Effector memory CD8-positive, alpha-beta T cell (primary cell): ENCODE measurements at regions not wholly inside any gene's neighbourhood (a gene's known extent, or its start where the extent isn't known, plus 50 kb on each side); places are given as distances from the start of the nearest gene placed in this dataset.
"Not testable (repeated sequence)": the region's sequence is repeated elsewhere in the genome, so short reads cannot be mapped to it uniquely, and the experiment has no call there.

Source experiments
- ATAC-seq: fragments of 150-1000 bp; cut with Tn5 transposase; replicated peaks from 2 replicates; pipeline ENCODE4 v1.10.0; 2021; ENCODE audit warnings: mild to moderate bottlenecking, moderate library complexity
- DNase-seq, 3 experiments: peaks; one replicate each; pipeline ENCODE4 v3.0.0; 2021
- H3K27ac Mint-ChIP-seq, 2 donors: one replicate each; pipeline ENCODE4 v1.8.0; 2022; ENCODE audit warnings: mild to moderate bottlenecking in 2 of 2, mixed read lengths in 2 of 2, moderate library complexity in 2 of 2
- H3K27me3 Mint-ChIP-seq, 2 donors: one replicate each; pipeline ENCODE4 v1.8.0; 2022; ENCODE audit warnings: mixed read lengths in 2 of 2
- H3K36me3 Mint-ChIP-seq: one replicate; pipeline ENCODE4 v1.8.0; 2022; ENCODE audit warnings: mild to moderate bottlenecking, moderate library complexity, mixed read lengths; ENCODE audit not compliant: insufficient read depth
- H3K4me1 Mint-ChIP-seq, 2 donors: one replicate each; pipeline ENCODE4 v1.8.0; 2022; ENCODE audit warnings: low read depth in 2 of 2, mixed read lengths in 2 of 2
- H3K4me3 Mint-ChIP-seq, 2 donors: one replicate each; pipeline ENCODE4 v1.8.0; 2022; ENCODE audit warnings: mild to moderate bottlenecking in 2 of 2, mixed read lengths in 2 of 2, moderate library complexity in 2 of 2
- H3K9me3 Mint-ChIP-seq, 2 donors: one replicate each; pipeline ENCODE4 v1.8.0; 2022; ENCODE audit warnings: mixed read lengths in 2 of 2

DNA sequence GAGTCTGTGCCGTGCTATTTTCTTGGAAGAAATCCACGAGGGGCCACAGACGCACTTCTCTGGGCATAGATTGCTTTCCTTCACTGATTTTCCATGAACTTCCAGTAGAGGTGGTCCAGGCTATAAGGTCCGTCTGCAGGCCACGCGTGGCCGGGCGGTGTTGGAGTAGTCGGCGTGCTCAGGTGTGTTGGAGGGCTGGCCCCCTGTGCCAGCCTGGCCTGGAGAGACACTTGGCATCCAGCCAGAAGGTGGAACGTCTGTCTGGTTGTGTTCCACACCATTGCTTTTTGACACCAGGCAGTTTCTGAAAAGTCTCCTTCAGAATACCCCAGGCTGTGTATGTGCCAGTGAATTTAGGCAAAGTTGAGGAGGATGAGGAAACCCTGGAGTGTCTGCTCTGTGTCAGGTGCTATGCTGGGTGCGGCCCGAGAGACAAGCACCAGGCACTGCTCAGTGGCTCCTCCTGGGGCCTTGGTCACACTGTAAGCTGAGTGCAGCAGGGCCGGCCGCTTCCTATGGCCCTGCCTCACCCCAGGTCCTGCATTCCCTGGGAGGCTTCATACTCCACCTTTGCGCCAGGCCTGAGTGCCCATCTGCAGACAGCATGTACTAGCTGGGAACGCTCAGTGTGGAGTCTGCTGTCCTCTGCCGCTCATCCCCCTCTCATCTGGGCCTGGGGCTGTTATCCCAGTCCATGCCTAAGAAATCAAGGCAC lies 52.1 kb upstream of the TAMM41 start:
- Mint-ChIP-seq H3K4me3 (no peak overlapping the region), H3K9me3 (no peaks in the 10 kb centered on the region), H3K27me3 (peaks cover 40 to 49% of the 10 kb centered on the region in 2 donors), H3K36me3 (peaks cover 2% of the 10 kb centered on the region), H3K4me1 (no peaks in the 10 kb centered on the region), H3K27ac (no peak overlapping the region)
- DNase-seq (no peak), ATAC-seq (no peak)

DNA sequence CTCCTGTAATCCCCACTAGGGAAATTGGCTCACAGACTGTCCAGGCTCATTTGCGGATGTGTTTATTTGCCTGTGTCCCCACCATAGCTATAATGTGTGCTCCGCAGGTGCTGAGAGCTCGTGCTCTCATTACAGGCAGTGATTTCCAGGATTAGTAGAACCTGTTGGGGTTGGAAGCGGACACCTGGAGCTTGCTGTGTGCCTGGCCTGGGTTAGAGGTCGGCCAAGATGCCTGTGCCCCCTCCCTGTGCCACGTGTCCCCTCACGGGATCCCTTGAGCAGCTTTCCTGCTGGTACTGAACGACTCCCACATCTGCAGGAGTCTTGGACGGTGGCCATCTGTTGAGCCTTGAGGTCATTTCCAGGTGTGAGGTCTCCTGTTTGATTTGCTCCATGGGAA lies 52.7 kb upstream of the TAMM41 start:
- DNase-seq, H3K27ac Mint-ChIP-seq, H3K36me3 Mint-ChIP-seq, H3K9me3 Mint-ChIP-seq, H3K4me1 Mint-ChIP-seq, H3K4me3 Mint-ChIP-seq, ATAC-seq: not testable (repeated sequence)
- peaks cover 34 to 42% of the 10 kb centered on the region in 2 donors for H3K27me3 Mint-ChIP-seq

DNA sequence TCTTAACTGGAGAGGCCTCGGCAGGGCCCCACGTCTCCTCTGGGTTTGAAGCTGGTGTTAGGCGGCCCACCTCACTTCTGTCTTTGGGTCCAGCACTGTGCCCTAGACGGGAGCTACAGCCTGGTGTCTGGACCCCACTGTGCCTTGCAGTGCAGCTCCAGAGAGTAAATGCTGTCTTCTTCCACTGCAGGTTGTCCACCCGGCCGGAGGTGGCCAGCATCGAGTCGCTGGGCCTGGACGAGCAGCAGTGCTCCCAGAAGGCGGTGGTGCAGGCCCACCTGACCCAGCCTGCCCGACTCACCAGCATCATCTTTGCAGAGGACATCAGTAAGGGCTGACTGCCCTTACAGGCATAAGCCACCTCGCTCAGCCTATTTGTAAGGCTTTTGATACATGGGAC lies 53.1 kb upstream of the TAMM41 start:
- Mint-ChIP-seq H3K9me3 (no peaks in the 10 kb centered on the region), H3K27ac (no peak overlapping the region), H3K36me3 (no peaks in the 10 kb centered on the region), H3K4me1 (no peaks in the 10 kb centered on the region), H3K4me3 (no peak overlapping the region), H3K27me3 (peaks cover 30 to 38% of the 10 kb centered on the region in 2 donors)
- ATAC-seq (no peak), DNase-seq (no peak)

DNA sequence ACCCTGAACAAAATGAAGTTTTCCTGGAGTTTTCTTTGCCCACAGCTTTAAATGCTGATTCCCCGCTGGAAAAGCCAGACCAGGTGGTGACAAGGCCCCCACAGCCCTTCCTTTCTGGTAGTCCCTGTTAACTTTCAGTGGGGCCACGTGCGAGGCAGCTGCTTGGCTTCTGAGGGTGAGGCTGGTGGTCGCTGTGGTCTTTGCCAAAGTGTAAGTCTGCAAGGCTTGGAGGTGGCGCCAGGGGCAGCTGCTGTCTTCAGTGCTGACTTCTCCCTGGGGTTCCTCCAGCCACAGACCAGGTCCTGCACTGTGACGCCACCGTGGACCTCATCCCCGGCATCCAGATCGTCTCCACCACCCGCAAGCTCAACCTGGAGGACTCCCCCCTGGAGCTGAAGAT lies 54.1 kb upstream of the TAMM41 start:
- H3K9me3 Mint-ChIP-seq: no peaks in the 10 kb centered on the region
- peaks cover 21 to 32% of the 10 kb centered on the region in 2 donors for H3K27me3 Mint-ChIP-seq
- H3K27ac Mint-ChIP-seq: no peak overlapping the region

DNA sequence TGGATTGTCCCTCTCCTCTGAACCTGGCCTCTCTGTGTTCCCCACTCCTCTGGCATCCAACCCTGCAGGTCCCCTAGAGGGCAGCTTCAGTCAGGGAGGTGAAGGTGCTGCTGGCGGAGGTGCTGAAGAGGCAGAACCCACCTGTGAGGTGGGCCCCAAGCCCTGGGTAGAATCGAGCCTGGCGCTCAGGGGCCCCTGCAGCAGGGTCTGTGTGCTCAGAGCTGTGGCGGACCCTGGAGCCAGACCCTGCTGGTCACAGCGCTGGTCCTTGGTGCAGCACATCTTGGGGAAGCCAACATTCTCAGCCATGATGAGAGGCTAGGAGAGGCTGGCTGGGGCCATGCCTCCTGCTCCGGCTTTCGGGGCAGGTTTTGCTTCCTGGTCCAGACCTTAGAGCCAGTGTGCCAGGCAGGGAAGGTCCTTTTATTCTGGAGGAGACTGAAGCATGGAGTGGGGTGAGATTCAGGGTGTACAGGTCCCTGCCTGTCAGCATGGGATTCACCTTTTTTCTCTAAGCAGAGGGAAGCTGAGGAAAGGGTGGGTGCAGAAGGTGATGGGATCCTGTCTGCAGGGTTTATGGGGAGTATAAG lies 54.7 kb upstream of the TAMM41 start:
- H3K36me3 Mint-ChIP-seq: no peaks in the 10 kb centered on the region
- H3K27ac Mint-ChIP-seq: no peak overlapping the region
- no peak for ATAC-seq
- no peaks in the 10 kb centered on the region for H3K4me1 Mint-ChIP-seq
- no peaks in the 10 kb centered on the region for H3K9me3 Mint-ChIP-seq
- no peak overlapping the region for H3K4me3 Mint-ChIP-seq
- peaks cover 15 to 31% of the 10 kb centered on the region in 2 donors for H3K27me3 Mint-ChIP-seq
- DNase-seq: no peak

More for the DNA sequence above, 54.1 kb upstream of the TAMM41 start:
- ATAC-seq (no peak), DNase-seq (no peak)
- H3K36me3 Mint-ChIP-seq: no peaks in the 10 kb centered on the region
- H3K4me1 Mint-ChIP-seq: no peaks in the 10 kb centered on the region
- no peak overlapping the region for H3K4me3 Mint-ChIP-seq

DNA sequence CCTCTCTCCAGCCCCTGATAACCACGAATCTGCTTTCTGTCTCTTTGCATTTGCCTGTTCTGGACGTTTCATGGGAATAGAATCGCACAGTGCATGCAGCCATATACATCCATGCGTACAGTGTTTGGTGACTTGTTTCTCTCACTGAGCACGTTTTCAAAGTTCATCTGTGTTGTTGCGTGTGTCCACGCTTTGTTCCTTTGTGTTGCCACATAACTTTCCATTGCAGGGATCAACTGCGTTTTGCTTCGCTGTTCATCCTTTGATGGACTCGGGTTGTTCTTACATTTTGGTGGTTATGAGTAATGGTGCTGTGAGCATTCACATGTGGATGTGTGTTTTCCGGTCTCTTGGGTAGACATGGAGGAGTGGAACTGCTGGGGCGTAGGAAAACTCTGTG lies 56.4 kb upstream of the TAMM41 start:
- no peaks in the 10 kb centered on the region for H3K36me3 Mint-ChIP-seq
- no peak overlapping the region for H3K27ac Mint-ChIP-seq
- no peaks in the 10 kb centered on the region for H3K9me3 Mint-ChIP-seq
- ATAC-seq (no peak), DNase-seq (no peak)
- H3K27me3 Mint-ChIP-seq: peaks cover 5 to 32% of the 10 kb centered on the region in 2 donors
- H3K4me3 Mint-ChIP-seq: no peak overlapping the region
- H3K4me1 Mint-ChIP-seq: peaks cover 3 to 6% of the 10 kb centered on the region in 2 donors

DNA sequence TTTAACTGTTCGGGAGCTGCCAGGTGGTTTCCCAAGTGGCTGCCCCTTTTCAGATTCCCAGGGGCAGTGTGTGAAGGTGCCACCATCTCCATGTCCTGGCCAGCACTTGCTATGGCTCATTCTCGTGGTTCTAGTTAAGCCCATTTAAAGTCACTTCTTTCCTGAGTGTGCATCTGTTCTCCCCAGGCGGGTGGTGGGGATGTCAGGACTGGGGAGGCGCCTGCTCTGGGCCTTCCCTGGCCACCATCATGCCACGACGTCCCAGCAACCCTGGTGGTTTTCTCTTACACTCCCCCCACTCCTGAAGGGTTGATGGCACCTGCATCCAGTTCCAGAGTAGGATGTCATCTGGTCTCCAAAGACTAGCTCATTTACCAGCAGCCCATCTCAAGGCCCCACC lies 56.8 kb upstream of the TAMM41 start:
- no peak for DNase-seq
- Mint-ChIP-seq H3K36me3 (no peaks in the 10 kb centered on the region), H3K4me1 (peaks cover 7 to 10% of the 10 kb centered on the region in 2 donors), H3K27me3 (peaks cover 3 to 32% of the 10 kb centered on the region in 2 donors), H3K9me3 (no peaks in the 10 kb centered on the region), H3K27ac (no peak overlapping the region), H3K4me3 (no peak overlapping the region)
- no peak for ATAC-seq

DNA sequence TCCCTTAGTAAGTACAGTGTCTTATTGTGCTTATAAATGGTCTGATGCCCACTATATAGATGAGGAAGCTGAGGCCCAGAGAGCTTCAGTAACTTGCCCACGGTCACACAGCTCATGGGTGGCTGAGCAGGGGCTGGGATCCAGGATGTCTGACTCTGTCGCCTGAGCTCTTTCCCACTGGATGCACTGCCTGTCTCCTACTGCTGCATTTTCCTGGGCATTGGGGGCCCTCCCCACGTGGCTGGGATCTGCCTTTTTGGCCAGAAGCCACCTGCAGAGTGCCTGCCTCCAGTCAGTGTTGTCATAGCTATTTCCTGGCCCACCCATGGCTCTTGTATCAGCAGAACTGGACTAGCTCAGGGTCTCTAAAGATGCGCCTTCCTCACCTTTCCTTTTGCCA lies 57.5 kb upstream of the TAMM41 start:
- H3K4me1 Mint-ChIP-seq: peaks cover 14 to 17% of the 10 kb centered on the region in 2 donors
- ATAC-seq (no peak), DNase-seq (no peak)
- peaks cover 0 to 30% of the 10 kb centered on the region in 2 donors for H3K27me3 Mint-ChIP-seq
- H3K27ac Mint-ChIP-seq: no peak overlapping the region
- H3K36me3 Mint-ChIP-seq: no peaks in the 10 kb centered on the region
- H3K9me3 Mint-ChIP-seq: no peaks in the 10 kb centered on the region
- H3K4me3 Mint-ChIP-seq: no peak overlapping the region

DNA sequence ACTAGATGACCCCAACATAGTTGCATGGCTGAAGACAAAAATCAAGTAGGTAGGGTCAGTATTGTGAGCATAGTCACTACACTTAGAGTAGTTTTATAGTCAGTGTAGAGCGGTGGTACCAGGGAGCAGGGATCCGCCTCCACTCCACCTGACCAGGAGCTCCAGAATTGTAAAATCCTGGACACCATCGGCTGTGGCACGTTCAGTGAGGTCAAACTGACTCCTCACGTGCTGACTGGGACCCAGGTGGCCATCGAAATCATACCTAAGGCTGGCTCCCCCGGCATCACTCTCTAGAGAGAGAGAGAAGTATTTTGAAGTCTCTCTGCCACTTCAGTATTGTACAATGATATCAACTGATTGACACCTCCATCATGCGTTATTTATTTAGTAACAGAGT lies 59.7 kb upstream of the TAMM41 start:
- Mint-ChIP-seq H3K4me3 (no peak overlapping the region), H3K9me3 (no peaks in the 10 kb centered on the region), H3K27ac (no peak overlapping the region), H3K27me3 (peaks cover 0 to 24% of the 10 kb centered on the region in 2 donors), H3K4me1 (peaks cover 20 to 25% of the 10 kb centered on the region in 2 donors), H3K36me3 (no peaks in the 10 kb centered on the region)
- ATAC-seq (no peak), DNase-seq (no peak)

DNA sequence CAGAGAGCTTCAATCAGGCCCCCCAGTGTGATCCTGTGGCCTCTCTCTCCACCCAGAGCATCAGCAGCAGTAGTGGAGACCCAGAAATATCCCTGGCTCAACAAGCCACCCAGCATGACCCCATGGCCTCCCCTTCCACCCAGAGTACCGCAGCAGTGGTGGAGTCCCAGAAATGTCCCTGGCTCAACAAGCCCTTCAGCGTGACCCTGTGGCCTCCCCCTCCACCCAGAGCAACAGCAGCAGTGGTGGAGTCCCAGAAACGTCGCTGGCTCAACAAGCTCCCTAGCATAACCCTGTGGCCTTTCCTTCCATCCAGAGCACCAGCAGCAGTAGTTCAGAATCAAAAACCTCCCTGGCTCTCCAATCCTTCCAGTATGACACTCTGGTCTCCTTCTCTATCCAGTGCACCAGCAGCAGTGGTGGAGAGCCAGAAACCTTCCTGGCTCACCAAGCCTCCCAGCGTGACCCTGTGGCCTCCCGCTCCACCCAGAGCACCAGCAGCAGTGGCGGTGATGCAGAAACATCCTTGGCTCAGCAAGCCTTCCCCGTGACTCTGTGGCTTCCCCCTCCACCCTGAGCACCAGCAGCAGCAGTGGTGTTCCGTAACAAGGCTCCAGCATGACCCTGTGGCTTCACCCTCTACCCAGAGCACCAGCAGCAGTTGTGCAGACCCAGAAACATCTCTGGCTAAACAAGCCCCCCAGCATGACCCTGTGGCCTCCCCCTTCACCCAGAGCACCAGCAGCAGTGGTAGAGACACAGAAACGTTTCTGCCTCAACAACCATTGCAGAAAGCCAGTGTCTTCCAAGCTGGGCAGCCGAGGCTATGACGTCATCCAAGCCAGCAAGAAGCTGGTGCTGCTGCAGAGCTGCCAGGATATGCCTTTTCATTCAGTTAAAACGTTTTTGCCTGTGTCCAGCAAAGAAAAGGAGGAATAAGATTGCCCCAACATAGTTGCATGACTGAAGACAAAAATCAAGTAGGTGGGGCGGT lies 61.3 kb upstream of the TAMM41 start:
- peaks cover 0 to 31% of the 10 kb centered on the region in 2 donors for H3K27me3 Mint-ChIP-seq
- no peak for DNase-seq
- H3K36me3 Mint-ChIP-seq: no peaks in the 10 kb centered on the region
- H3K4me1 Mint-ChIP-seq: peaks cover 20 to 25% of the 10 kb centered on the region in 2 donors
- H3K9me3 Mint-ChIP-seq: no peaks in the 10 kb centered on the region
- no peak for ATAC-seq
- peak overlapping the region; percentile 75 to 77 for H3K4me3 Mint-ChIP-seq
- peak overlapping the region in 1 of 2 donors; percentile 84 for H3K27ac Mint-ChIP-seq

DNA sequence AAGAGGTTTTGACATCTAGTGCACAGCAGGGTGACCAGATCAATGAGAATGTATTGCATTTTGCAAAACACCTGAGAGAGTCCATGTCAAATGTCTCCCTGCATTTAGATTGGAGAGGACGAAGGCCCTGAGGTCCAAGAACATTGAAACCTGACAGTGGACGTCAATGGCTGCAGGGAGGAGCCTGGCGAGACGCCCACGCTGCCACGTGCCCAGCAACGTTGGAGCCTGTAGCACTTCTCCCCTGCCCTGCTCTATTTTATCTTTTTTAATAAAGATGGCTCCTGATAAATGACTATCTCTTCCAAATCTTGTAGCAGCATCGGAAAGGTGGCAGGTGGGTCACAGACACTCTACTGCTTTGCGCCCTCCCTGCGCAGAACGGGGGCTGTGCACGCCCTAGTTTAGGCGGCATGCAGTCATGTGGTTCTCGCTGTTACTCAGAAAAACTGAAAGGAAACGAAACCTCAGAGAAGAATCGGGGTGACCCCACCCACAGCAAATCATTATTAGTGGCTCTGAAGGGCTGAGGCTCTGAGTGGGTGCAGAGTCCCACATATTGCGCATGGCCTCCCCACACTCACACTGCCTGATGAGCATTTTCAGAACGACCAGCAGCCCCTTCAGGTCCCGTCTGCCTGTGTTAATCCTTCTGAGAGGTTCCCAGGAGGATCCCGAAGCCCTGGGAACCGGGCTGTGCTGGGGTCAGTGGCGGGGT lies 62.5 kb upstream of the TAMM41 start:
- Mint-ChIP-seq H3K4me3 (peak overlapping the region; percentile 75 to 77), H3K9me3 (no peaks in the 10 kb centered on the region)
- DNase-seq: no peak

DNA sequence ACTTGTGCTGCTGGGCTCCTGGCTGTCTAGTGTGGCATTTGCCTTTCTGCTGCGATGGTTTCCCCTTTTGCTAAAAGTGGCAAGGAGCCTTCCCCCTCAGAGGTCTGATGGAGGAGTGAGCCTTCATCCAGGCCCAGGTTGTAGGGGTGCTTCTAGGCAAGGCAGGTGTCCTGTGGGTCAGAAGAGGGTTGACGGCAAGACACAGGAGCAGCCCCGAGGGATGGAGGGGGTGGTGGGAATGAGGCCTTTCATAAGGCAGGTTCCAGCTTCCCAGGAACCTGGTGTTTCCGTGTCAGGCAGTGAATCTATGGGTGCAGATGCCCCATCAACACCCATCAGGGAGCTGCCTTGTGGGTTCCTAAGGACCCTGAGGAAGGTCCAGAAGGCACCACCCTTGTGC lies 63.0 kb upstream of the TAMM41 start:
- no peak for ATAC-seq
- no peak for DNase-seq
- H3K36me3 Mint-ChIP-seq: peaks cover 4% of the 10 kb centered on the region
- H3K27me3 Mint-ChIP-seq: peaks cover 0 to 31% of the 10 kb centered on the region in 2 donors
- peak overlapping the region; percentile 75 to 77 for H3K4me3 Mint-ChIP-seq
- H3K4me1 Mint-ChIP-seq: peaks cover 20 to 25% of the 10 kb centered on the region in 2 donors
- peak overlapping the region; percentile 56 to 84 for H3K27ac Mint-ChIP-seq
- H3K9me3 Mint-ChIP-seq: no peaks in the 10 kb centered on the region

More for the DNA sequence above, 62.5 kb upstream of the TAMM41 start:
- Mint-ChIP-seq H3K27me3 (peaks cover 0 to 31% of the 10 kb centered on the region in 2 donors), H3K4me1 (peaks cover 20 to 25% of the 10 kb centered on the region in 2 donors), H3K27ac (peak overlapping the region; percentile 56 to 84), H3K36me3 (peaks cover 4% of the 10 kb centered on the region)
- ATAC-seq: peak; percentile 76
